ENCODE measurements at regions not wholly inside any gene's neighbourhood (a gene's known extent, or its start where the extent isn't known, plus 50 kb on each side); places are given as distances from the start of the nearest gene placed in this dataset.

- TF ChIP-seq POLR2AphosphoS5 (IDR thresholded peaks at IDR 0.05; ENCODE audit: low read depth, low read length) (no peak), FOXP2 (optimal IDR thresholded peaks at IDR 0.05; ENCODE audit: borderline replicate concordance, extremely low read depth, extremely low read length, insufficient read depth) (no peak), SIN3A (IDR thresholded peaks at IDR 0.05; ENCODE audit: borderline replicate concordance, insufficient read depth, low read length) (no peak), TAF1 (IDR thresholded peaks at IDR 0.05; ENCODE audit: borderline replicate concordance, insufficient read depth, low read length) (no peak)
- TF ChIP-seq, protein P1, sequence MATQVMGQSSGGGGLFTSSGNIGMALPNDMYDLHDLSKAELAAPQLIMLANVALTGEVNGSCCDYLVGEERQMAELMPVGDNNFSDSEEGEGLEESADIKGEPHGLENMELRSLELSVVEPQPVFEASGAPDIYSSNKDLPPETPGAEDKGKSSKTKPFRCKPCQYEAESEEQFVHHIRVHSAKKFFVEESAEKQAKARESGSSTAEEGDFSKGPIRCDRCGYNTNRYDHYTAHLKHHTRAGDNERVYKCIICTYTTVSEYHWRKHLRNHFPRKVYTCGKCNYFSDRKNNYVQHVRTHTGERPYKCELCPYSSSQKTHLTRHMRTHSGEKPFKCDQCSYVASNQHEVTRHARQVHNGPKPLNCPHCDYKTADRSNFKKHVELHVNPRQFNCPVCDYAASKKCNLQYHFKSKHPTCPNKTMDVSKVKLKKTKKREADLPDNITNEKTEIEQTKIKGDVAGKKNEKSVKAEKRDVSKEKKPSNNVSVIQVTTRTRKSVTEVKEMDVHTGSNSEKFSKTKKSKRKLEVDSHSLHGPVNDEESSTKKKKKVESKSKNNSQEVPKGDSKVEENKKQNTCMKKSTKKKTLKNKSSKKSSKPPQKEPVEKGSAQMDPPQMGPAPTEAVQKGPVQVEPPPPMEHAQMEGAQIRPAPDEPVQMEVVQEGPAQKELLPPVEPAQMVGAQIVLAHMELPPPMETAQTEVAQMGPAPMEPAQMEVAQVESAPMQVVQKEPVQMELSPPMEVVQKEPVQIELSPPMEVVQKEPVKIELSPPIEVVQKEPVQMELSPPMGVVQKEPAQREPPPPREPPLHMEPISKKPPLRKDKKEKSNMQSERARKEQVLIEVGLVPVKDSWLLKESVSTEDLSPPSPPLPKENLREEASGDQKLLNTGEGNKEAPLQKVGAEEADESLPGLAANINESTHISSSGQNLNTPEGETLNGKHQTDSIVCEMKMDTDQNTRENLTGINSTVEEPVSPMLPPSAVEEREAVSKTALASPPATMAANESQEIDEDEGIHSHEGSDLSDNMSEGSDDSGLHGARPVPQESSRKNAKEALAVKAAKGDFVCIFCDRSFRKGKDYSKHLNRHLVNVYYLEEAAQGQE (IDR thresholded peaks at IDR 0.05; ENCODE audit: insufficient read depth in 1 of 2, low read depth in 2 of 2, low read length in 2 of 2): no peak
These were observed 175.6 kb downstream of the SPATA31D1 start for GRCh38 chr9:82164159-82164558.

DNA sequence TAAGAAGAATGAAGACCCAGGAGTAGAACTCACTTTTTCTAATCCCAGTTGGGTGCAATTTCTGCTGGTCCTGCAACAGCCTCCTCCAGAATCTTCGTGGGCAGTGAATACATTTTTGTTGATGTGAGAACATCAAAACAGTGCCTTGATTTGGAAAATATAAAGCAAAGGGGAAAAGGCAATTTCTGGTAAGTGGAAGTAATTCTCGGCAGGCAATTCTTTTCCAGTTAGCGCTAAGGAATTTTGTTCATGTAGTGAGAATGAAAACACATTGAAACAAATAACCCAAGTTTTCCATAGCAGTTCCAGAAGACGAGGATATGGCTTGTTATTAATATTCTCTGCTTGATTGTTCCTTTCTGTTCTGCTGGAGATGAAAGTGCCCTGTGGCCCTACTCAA is 178.7 kb downstream of the SPATA31D1 start:
- TF ChIP-seq FOXP2 (optimal IDR thresholded peaks at IDR 0.05; ENCODE audit: borderline replicate concordance, extremely low read depth, extremely low read length, insufficient read depth): no peak
- no peak for TF ChIP-seq TAF1 (IDR thresholded peaks at IDR 0.05; ENCODE audit: borderline replicate concordance, insufficient read depth, low read length)
- TF ChIP-seq, protein P1 (IDR thresholded peaks at IDR 0.05; ENCODE audit: insufficient read depth in 1 of 2, low read depth in 2 of 2, low read length in 2 of 2): no peak
- TF ChIP-seq SIN3A (IDR thresholded peaks at IDR 0.05; ENCODE audit: borderline replicate concordance, insufficient read depth, low read length): no peak
- TF ChIP-seq POLR2AphosphoS5 (IDR thresholded peaks at IDR 0.05; ENCODE audit: low read depth, low read length): no peak

DNA sequence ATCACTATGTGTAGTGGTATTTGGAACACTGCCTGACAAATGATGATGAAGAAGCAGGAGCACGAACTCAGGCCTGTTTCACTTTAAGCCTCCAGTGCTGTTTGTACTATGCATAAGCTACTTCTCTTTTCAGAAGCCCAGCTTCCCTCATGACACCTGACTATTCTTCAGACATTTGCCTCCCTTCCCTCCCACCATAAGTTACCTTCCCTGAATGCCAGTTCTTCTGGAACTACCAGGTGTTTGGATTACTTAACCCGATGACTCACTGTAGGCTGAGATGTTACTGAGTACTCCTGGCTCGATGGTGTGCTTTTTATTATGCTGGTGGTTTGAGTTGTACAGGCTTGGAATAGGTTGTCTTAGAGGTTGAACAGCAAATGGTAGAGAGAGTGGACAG is 180.0 kb downstream of the SPATA31D1 start:
- TF ChIP-seq SIN3A (IDR thresholded peaks at IDR 0.05; ENCODE audit: borderline replicate concordance, insufficient read depth, low read length) (no peak), FOXP2 (optimal IDR thresholded peaks at IDR 0.05; ENCODE audit: borderline replicate concordance, extremely low read depth, extremely low read length, insufficient read depth) (no peak), TAF1 (IDR thresholded peaks at IDR 0.05; ENCODE audit: borderline replicate concordance, insufficient read depth, low read length) (no peak), POLR2AphosphoS5 (IDR thresholded peaks at IDR 0.05; ENCODE audit: low read depth, low read length) (no peak)
- TF ChIP-seq, protein P1 (IDR thresholded peaks at IDR 0.05; ENCODE audit: insufficient read depth in 1 of 2, low read depth in 2 of 2, low read length in 2 of 2): no peak

GRCh38 chr9:82170866-82171265 is 182.3 kb downstream of the SPATA31D1 start:
- TF ChIP-seq SIN3A (IDR thresholded peaks at IDR 0.05; ENCODE audit: borderline replicate concordance, insufficient read depth, low read length) (no peak), TAF1 (IDR thresholded peaks at IDR 0.05; ENCODE audit: borderline replicate concordance, insufficient read depth, low read length) (no peak)

DNA sequence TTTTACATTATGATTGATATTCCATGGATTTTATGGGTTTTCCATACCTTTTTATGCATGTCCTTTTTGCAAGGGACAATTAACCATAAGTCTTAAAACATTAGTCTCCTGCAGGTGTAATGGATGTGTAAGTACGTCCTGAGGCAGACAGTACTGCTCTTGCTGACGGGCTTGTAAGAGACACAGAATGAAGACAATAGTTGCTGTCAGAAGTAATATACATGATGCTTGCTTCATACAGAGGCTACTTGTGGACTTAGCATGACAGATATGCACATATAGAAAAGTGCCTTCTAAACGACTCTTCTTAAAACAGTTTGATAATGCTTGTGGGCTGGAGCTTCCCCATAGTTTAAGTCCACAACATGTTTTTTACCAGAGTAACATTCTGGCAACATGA is 182.7 kb downstream of the SPATA31D1 start:
- TF ChIP-seq SIN3A (IDR thresholded peaks at IDR 0.05; ENCODE audit: borderline replicate concordance, insufficient read depth, low read length): no peak
- TF ChIP-seq, protein P1 (IDR thresholded peaks at IDR 0.05; ENCODE audit: insufficient read depth in 1 of 2, low read depth in 2 of 2, low read length in 2 of 2): no peak
- no peak for TF ChIP-seq POLR2AphosphoS5 (IDR thresholded peaks at IDR 0.05; ENCODE audit: low read depth, low read length)
- TF ChIP-seq FOXP2 (optimal IDR thresholded peaks at IDR 0.05; ENCODE audit: borderline replicate concordance, extremely low read depth, extremely low read length, insufficient read depth): no peak
- TF ChIP-seq TAF1 (IDR thresholded peaks at IDR 0.05; ENCODE audit: borderline replicate concordance, insufficient read depth, low read length): no peak

Data from PFSK-1 (cell line).